ENCODE measurements at regions not wholly inside any gene's neighbourhood (a gene's known extent, or its start where the extent isn't known, plus 50 kb on each side); places are given as distances from the start of the nearest gene placed in this dataset.
A peak's percentile ranks its signal among the peaks of the same experiment; 100 is the strongest.

GRCh38 chr2:35887146-35887545 is 468.4 kb upstream of the CRIM1 start:
- H3K27me3 ChIP-seq = no peaks in the 10 kb centered on the region

DNA sequence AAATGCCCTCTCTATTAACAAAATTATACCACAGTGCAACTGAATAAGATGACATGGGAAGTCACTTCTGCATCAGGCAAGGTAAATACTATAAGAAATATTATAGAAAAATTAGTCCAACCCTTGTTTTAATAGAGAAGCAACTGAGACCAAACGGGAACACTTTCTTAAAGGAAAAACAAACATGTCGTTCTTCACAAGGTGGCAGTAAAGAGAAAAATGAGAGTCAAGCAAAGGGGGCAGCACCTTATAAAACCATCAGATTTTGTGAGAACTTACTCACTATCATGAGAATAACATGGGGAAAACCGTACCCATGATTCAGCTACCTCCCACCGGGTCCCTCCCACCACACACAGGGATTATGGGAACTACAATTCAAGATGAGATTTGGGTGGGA is 481.7 kb upstream of the CRIM1 start:
- no peaks in the 10 kb centered on the region for H3K4me1 ChIP-seq
- no peaks in the 10 kb centered on the region for H3K27me3 ChIP-seq
- TF ChIP-seq POLR2A (IDR thresholded peaks at IDR 0.05) = no peak
- no peak for TF ChIP-seq CTCF (IDR thresholded peaks at IDR 0.05)
- H3K36me3 ChIP-seq = no peaks in the 10 kb centered on the region
- H3K9me3 ChIP-seq = no peaks in the 10 kb centered on the region
- no peak for DNase-seq
- no peak overlapping the region for H3K27ac ChIP-seq
- H3K4me3 ChIP-seq = no peak overlapping the region

More at GRCh38 chr2:35887146-35887545, 468.4 kb upstream of the CRIM1 start:
- no peak for TF ChIP-seq CTCF (IDR thresholded peaks at IDR 0.05)
- TF ChIP-seq POLR2A (IDR thresholded peaks at IDR 0.05) = no peak
- Histone ChIP-seq H3K36me3 (no peaks in the 10 kb centered on the region), H3K27ac (no peak overlapping the region), H3K4me3 (no peak overlapping the region), H3K9me3 (no peaks in the 10 kb centered on the region), H3K4me1 (no peaks in the 10 kb centered on the region)
- DNase-seq = no peak

DNA sequence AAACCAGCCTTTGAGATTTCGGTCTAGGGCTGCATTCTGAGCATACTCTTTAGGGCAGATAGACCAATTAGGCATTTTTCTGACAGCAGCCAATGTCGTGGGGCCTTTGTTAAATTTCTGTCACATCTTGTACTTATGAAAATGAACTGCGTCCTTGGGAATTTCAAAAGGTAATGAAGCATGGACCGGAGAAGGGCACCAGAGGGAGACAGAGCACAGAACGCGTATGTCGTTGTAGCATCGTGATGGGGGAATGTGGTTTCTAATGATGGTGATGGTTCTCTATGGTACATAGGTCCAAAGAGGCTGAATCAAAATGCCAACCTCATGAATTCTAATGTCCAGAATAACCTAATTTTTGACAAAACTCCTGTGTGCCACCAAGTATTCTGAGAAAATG is 483.9 kb upstream of the CRIM1 start:
- no peaks in the 10 kb centered on the region for H3K36me3 ChIP-seq
- H3K27ac ChIP-seq = no peak overlapping the region
- H3K4me3 ChIP-seq = no peak overlapping the region
- DNase-seq = no peak
- H3K4me1 ChIP-seq = no peaks in the 10 kb centered on the region
- no peak for TF ChIP-seq POLR2A (IDR thresholded peaks at IDR 0.05)
- peak in 3 of 6 experiments; percentile 12 to 34 (median 18) for TF ChIP-seq CTCF (IDR thresholded peaks at IDR 0.05)
- H3K27me3 ChIP-seq = no peaks in the 10 kb centered on the region
- no peaks in the 10 kb centered on the region for H3K9me3 ChIP-seq

DNA sequence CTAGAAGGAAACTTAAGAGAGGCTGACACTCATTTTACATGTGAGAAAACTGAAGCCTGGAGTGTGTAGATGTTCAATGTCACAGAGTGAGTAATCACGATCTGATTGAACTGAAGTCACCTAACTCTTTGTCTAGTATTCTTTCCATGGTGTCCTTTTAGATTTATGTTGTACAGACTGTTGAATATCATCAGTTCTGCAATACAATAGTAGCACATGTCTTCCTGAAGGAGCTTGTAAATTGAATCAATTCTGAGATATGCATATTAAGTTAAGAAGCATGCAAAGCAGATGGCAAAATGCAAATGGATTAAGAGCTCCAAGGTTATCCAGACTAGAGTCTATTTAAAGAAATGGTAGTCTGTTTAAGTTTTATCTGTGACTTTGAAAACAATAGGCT is 484.9 kb upstream of the CRIM1 start:
- no peak for TF ChIP-seq POLR2A (IDR thresholded peaks at IDR 0.05)
- no peak for TF ChIP-seq CTCF (IDR thresholded peaks at IDR 0.05)
- Histone ChIP-seq H3K4me3 (no peak overlapping the region), H3K27me3 (no peaks in the 10 kb centered on the region), H3K9me3 (no peaks in the 10 kb centered on the region), H3K27ac (no peak overlapping the region), H3K36me3 (no peaks in the 10 kb centered on the region), H3K4me1 (no peaks in the 10 kb centered on the region)
- DNase-seq = no peak

DNA sequence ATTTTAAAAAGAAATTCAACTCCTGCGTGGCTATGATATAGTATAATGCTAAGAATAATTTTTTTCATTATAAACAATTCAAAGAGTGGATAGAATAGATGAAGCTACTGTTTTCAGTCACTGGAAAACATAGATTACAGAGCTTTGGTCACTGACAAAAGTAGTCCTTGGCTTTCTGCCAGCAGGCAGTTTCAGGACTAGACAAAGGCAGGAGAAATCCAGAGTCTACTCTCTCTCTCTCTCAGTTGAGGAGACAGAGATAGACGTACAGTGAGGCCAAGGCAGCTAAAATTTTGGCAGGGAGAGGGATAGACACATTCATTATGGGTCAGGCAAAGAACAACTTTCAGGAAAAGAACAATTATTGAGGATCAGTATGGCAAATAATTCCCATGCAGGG is 491.4 kb upstream of the CRIM1 start:
- Histone ChIP-seq H3K4me1 (no peaks in the 10 kb centered on the region), H3K9me3 (no peaks in the 10 kb centered on the region), H3K27me3 (no peaks in the 10 kb centered on the region), H3K27ac (no peak overlapping the region), H3K4me3 (no peak overlapping the region), H3K36me3 (no peaks in the 10 kb centered on the region)
- no peak for TF ChIP-seq POLR2A (IDR thresholded peaks at IDR 0.05)
- no peak for TF ChIP-seq CTCF (IDR thresholded peaks at IDR 0.05)
- DNase-seq = no peak

DNA sequence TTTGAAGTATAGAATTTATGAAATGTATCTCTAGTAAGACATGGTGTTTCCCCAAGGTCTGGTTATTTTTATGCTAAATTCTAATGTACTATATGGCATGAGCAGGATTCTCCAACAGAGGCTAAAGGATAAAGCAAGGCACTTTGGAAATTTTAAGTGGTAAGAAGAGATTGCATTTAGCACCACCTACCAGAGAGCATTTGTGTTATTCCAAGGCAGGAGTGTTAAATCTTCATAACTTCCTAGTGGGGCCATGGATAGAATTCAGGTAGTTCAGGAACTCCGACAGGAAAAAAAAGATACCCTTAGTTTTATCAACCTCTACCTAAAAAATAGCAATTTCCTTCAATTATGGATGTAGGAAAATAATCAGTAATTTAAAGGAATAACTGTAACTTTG is 497.4 kb upstream of the CRIM1 start:
- H3K9me3 ChIP-seq = no peaks in the 10 kb centered on the region
- H3K27me3 ChIP-seq = no peaks in the 10 kb centered on the region
- H3K4me3 ChIP-seq = no peak overlapping the region
- no peak for DNase-seq
- TF ChIP-seq POLR2A (IDR thresholded peaks at IDR 0.05) (no peak), CTCF (IDR thresholded peaks at IDR 0.05) (no peak)
- H3K27ac ChIP-seq = no peak overlapping the region
- no peaks in the 10 kb centered on the region for H3K36me3 ChIP-seq
- no peaks in the 10 kb centered on the region for H3K4me1 ChIP-seq
